WTC11 (cell line): ENCODE measurements at regions not wholly inside any gene's neighbourhood (a gene's known extent, or its start where the extent isn't known, plus 50 kb on each side); places are given as distances from the start of the nearest gene placed in this dataset.
"Not testable (repeated sequence)": the region's sequence is repeated elsewhere in the genome, so short reads cannot be mapped to it uniquely, and the experiment has no call there.

Source experiments
- ATF3 ChIP-seq: sonication (generic); formaldehyde crosslinking; conservative IDR thresholded peaks from 2 replicates; pipeline ENCODE4 v1.8.1; 2022; ENCODE audit warnings: mild to moderate bottlenecking, missing genetic modification reagents
- CREB1 ChIP-seq: sonication (generic); formaldehyde crosslinking; IDR thresholded peaks from 2 replicates; pipeline ENCODE4 v1.8.0; 2023; ENCODE audit warnings: mild to moderate bottlenecking, missing genetic modification reagents
- CTCF ChIP-seq: fragments of 200-600 bp; IDR thresholded peaks from 2 replicates; pipeline ENCODE4 v1.8.0; 2022; ENCODE audit warnings: antibody characterized with exemption
- ELF4 ChIP-seq: sonication (generic); formaldehyde crosslinking; IDR thresholded peaks from 2 replicates; pipeline ENCODE4 v1.8.1; 2022; ENCODE audit warnings: low read depth, mild to moderate bottlenecking, moderate library complexity, missing genetic modification reagents
- FOXK1 ChIP-seq: sonication (generic); formaldehyde crosslinking; IDR thresholded peaks from 2 replicates; pipeline ENCODE4 v1.8.0; 2022; ENCODE audit warnings: mild to moderate bottlenecking, moderate library complexity, missing genetic modification reagents
- GABPB1 ChIP-seq: sonication (generic); formaldehyde crosslinking; IDR thresholded peaks from 2 replicates; pipeline ENCODE4 v1.8.1; 2023; ENCODE audit warnings: mild to moderate bottlenecking, missing genetic modification reagents
- NFYB ChIP-seq: sonication (generic); formaldehyde crosslinking; conservative IDR thresholded peaks from 2 replicates; pipeline ENCODE4 v1.8.0; 2022; ENCODE audit warnings: low read depth, missing genetic modification reagents
- SP1 ChIP-seq: sonication (generic); formaldehyde crosslinking; conservative IDR thresholded peaks from 2 replicates; pipeline ENCODE4 v1.8.1; 2022; ENCODE audit warnings: missing genetic modification reagents
- USF1 ChIP-seq: sonication (generic); formaldehyde crosslinking; IDR thresholded peaks from 2 replicates; pipeline ENCODE4 v1.8.0; 2022; ENCODE audit warnings: mild to moderate bottlenecking, missing genetic modification reagents
- USF2 ChIP-seq: sonication (generic); formaldehyde crosslinking; IDR thresholded peaks from 2 replicates; pipeline ENCODE4 v1.8.1; 2023; ENCODE audit warnings: mild to moderate bottlenecking, missing genetic modification reagents, moderate library complexity
- ZBTB21 ChIP-seq: sonication (generic); formaldehyde crosslinking; IDR thresholded peaks from 2 replicates; pipeline ENCODE4 v1.8.1; 2023; ENCODE audit warnings: mild to moderate bottlenecking, missing genetic modification reagents, borderline replicate concordance
- ZNF121 ChIP-seq: sonication (generic); formaldehyde crosslinking; IDR thresholded peaks from 2 replicates; pipeline ENCODE4 v1.8.0; 2023; ENCODE audit warnings: missing genetic modification reagents
- ZNF263 ChIP-seq: sonication (generic); formaldehyde crosslinking; IDR thresholded peaks from 2 replicates; pipeline ENCODE4 v1.8.1; 2022; ENCODE audit warnings: low read depth, mild to moderate bottlenecking, moderate library complexity, missing genetic modification reagents
- ZNF416 ChIP-seq: fragments of 250-450 bp; sonication (Bioruptor Pico); IDR thresholded peaks from 2 replicates; pipeline ENCODE4 v1.9.0; 2021; ENCODE audit warnings: mild to moderate bottlenecking, inconsistent platforms

GRCh38 chr7:24171951-24172350 lies 112.0 kb upstream of the NPY start:
- not testable (repeated sequence) for TF ChIP-seq CTCF; ZNF263 (CRISPR knock-in tag); FOXK1 (CRISPR knock-in tag); CREB1 (CRISPR knock-in tag); NFYB (CRISPR knock-in tag); SP1 (CRISPR knock-in tag); ELF4 (CRISPR knock-in tag); USF2 (CRISPR knock-in tag); ZNF416 (CRISPR knock-in tag); USF1 (CRISPR knock-in tag); ATF3 (CRISPR knock-in tag); ZNF121 (CRISPR knock-in tag); GABPB1; ZBTB21 (CRISPR knock-in tag)
